AG04449 (cell line): ENCODE measurements at regions not wholly inside any gene's neighbourhood (a gene's known extent, or its start where the extent isn't known, plus 50 kb on each side); places are given as distances from the start of the nearest gene placed in this dataset.

ENCODE experiments used
- CTCF ChIA-PET: fragments of 350-600 bp; formaldehyde crosslinking; extraction: SDS; loops from one replicate; lab custom pipeline; 2021; ENCODE audit warnings: antibody characterized with exemption; lab: Yijun Ruan, JAX
- POLR2A ChIA-PET: fragments of 400-600, 350-600 bp; formaldehyde crosslinking; extraction: SDS; loops from one replicate; lab custom pipeline; 2020; ENCODE audit warnings: antibody characterized with exemption, inconsistent platforms; lab: Yijun Ruan, JAX
- DNase-seq: peaks from one replicate; pipeline ENCODE4 v3.0.0-alpha.2; 2010; ENCODE audit warnings: low read depth, low spot score
- H3K4me3 ChIP-seq: 2 replicates; pipeline ENCODE4 v1.5.1; 2011; ENCODE audit warnings: low read depth, mild to moderate bottlenecking, control low read depth, low read length
- CTCF ChIP-seq: IDR thresholded peaks from one replicate; pipeline ENCODE4 v1.5.1; 2011; ENCODE audit warnings: mild to moderate bottlenecking, moderate library complexity, low read length, control low read depth, inconsistent platforms; ENCODE audit not compliant: insufficient read depth; ENCODE audit errors: missing control alignments

GRCh38 chr11:116481126-116481675, 291.6 kb downstream of the BUD13 start:
- H3K4me3 ChIP-seq: no peak overlapping the region
- ChIA-PET POLR2A (no interaction called here), CTCF (no interaction called here)
- DNase-seq: no peak
- TF ChIP-seq CTCF: no peak

DNA sequence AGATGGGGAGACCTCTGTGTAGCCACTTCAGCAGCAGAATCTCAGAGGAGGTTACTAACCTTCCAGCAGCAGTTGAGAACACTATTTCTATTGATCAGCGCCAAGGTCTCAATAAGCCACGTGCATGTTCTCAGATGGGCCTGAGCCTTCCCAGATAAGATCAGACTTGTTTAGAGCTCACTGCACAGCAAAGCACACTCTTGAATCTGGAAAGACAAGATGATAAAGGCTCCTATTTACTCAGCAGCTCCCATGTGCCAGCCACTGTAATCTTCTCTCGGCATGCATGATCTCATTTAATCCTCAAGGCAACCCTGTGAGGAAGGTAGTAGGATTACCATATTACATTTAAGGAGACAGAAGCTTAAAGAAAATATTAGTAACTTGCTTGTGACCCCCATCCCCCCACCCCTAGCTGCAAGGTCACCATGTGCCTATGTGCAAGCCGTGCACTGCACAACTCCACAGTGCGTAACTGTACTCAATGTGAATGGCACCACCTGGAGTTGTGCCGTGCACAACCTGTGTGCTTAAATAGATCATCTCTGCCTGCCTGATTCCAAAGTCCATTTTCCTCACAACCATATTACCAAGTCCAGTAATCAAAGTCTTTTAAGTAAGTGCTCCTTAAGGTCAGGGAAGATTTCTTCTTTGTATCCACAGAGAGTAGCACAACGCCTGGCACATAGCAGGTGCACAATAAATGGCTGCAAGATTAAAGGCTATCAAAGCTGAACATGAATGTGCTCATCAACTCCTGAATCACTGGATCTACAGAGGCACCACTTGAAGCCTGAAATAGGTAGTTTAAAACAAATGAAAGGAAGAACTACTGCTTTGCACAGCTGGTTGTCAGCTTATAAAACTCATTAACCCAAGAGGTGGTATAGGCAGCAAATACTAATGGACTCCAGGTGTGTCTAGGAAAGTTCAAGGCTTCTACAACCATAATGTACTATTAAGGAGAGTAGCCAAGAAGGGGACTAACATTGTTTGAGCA, 293.8 kb downstream of the BUD13 start:
- POLR2A ChIA-PET: no interaction called here

DNA sequence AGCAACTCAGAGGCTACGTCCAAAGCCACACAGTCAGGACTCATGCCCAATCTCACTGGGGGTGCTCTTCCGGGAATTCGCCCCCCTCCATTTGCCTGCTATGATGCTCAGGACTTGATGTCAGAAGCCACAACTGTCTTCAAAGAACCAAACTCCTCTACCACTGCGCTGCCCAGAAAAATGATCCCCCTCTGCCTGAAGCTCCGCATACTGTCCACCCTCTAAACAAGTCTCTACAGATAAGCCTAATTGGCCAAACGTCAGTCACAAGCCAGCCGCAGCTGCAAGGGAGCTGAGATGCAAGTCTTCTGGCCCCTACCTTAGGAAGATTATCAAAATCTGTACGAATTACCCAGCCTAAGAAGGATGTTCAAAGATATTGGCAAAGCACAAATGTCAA, 294.6 kb downstream of the BUD13 start:
- H3K4me3 ChIP-seq: no peak overlapping the region
- CTCF ChIA-PET: interaction anchor here (1.2 to 1.5 kb wide), 2 partner anchors 9 to 21 kb away, joined by 4 to 5 read pairs; no protein-coding TSS in a partner anchor
- no peak for TF ChIP-seq CTCF
- DNase-seq: no peak
- POLR2A ChIA-PET: no interaction called here

More for the DNA sequence above, 293.8 kb downstream of the BUD13 start:
- CTCF ChIA-PET: interaction anchor here (1.2 to 1.5 kb wide), 2 partner anchors 9 to 20 kb away, joined by 4 to 5 read pairs; no protein-coding TSS in a partner anchor
- TF ChIP-seq CTCF: no peak
- no peak for DNase-seq
- H3K4me3 ChIP-seq: no peak overlapping the region

DNA sequence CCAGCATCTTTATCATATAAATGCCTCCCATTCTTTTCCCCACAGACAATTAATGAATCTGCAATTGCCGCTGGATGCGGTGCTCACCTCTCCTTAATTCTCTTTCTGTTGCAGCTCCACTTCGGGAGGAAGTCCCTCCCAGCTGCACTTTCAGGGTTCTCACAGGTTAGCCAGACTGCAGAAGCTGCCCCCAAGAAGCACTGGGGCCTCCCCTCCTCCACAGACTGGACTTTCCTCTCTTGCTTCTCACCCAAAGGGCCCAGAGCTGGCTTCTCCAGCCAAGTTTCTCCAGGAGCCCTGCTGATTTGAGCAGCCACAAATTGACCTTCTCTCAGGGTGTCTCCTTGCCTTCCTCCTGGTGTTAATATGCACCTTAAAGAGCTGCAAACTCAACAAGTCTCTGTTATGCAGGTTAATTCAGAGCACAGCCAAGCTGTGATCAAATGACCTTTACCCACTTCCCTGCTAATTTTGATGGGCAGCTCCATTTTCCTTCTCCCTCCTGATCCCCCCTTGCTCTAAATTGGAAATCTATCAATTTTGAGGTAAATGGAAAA, 298.9 kb downstream of the BUD13 start:
- ChIA-PET CTCF (interaction anchor here (1.1 kb wide), 1 partner anchor 25 kb away, joined by 3 read pairs; no protein-coding TSS in a partner anchor), POLR2A (no interaction called here)
- H3K4me3 ChIP-seq: no peak overlapping the region
- DNase-seq: no peak
- no peak for TF ChIP-seq CTCF

- H3K4me3 ChIP-seq: no peak overlapping the region
- CTCF ChIA-PET: interaction anchor here (1.1 kb wide), 1 partner anchor 26 kb away, joined by 3 read pairs; no protein-coding TSS in a partner anchor
- POLR2A ChIA-PET: no interaction called here
- DNase-seq: no peak
- TF ChIP-seq CTCF: no peak
These were observed 299.5 kb downstream of the BUD13 start for GRCh38 chr11:116473206-116473769.
